OCI-LY1 (cell line): ENCODE measurements at regions not wholly inside any gene's neighbourhood (a gene's known extent, or its start where the extent isn't known, plus 50 kb on each side); places are given as distances from the start of the nearest gene placed in this dataset.

ENCODE experiments used
- EZH2 ChIP-seq: fragments of 200-600 bp; sonication (generic), shearing (Covaris generic); IDR thresholded peaks from 2 replicates; pipeline ENCODE4 v1.8.0; 2017; ENCODE audit warnings: borderline replicate concordance, mixed run types, mild to moderate bottlenecking, antibody characterized with exemption, low read length, moderate library complexity, mixed read lengths
- TF ChIP-seq, protein P1 (sequence below): fragments of 200-600 bp; sonication (generic), shearing (Covaris generic); IDR thresholded peaks from 2 replicates; pipeline ENCODE4 v1.5.1; 2017; ENCODE audit warnings: mild to moderate bottlenecking, antibody characterized with exemption, low read length, moderate library complexity, mixed read lengths

DNA sequence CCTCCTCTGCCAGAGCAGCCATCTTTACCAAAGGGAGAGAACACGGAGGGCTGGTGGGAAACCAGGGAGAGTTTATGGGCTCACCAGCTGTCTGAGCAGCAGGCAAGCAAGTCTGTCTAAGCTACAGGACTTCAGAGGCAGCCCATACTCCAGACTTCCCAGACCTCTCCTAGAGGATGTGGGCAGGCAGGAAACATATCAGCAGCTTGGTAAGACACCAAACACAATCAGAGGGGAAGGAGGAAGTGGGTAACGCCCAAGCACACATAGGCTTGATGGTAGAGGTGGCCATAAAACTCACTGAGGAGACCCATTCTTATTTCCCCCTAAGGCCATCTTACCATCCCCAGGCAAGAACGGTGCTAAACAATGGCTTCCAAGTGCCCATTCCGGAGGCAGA lies 143.1 kb upstream of the ARID1B start:
- TF ChIP-seq, protein P1, sequence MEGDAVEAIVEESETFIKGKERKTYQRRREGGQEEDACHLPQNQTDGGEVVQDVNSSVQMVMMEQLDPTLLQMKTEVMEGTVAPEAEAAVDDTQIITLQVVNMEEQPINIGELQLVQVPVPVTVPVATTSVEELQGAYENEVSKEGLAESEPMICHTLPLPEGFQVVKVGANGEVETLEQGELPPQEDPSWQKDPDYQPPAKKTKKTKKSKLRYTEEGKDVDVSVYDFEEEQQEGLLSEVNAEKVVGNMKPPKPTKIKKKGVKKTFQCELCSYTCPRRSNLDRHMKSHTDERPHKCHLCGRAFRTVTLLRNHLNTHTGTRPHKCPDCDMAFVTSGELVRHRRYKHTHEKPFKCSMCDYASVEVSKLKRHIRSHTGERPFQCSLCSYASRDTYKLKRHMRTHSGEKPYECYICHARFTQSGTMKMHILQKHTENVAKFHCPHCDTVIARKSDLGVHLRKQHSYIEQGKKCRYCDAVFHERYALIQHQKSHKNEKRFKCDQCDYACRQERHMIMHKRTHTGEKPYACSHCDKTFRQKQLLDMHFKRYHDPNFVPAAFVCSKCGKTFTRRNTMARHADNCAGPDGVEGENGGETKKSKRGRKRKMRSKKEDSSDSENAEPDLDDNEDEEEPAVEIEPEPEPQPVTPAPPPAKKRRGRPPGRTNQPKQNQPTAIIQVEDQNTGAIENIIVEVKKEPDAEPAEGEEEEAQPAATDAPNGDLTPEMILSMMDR: no peak
- no peak for TF ChIP-seq EZH2
